ENCODE measurements at regions not wholly inside any gene's neighbourhood (a gene's known extent, or its start where the extent isn't known, plus 50 kb on each side); places are given as distances from the start of the nearest gene placed in this dataset.

DNA sequence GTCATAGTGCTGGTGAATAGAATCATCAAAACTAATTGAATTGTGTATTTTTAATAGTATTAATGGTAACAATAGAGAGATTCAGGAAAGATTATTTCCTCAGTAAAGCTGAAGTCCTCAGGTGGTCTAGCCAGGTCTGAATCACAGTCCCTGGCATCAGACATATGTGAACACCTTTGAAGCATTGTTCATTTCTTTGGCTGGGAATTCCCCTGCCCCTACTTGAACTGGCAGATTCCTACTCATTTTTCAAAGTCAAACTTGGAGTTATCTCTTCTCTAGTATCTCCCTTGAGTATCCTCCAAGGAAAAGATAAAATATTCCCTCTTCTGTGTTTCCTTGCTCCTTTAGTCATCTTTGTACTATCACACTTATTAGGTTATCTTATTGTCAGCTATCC, 759.8 kb downstream of the ADGRL2 start:
- Mint-ChIP-seq H3K36me3 (no peaks in the 10 kb centered on the region), H3K27me3 (ENCODE audit: low read depth) (no peaks in the 10 kb centered on the region), H3K4me3 (no peak overlapping the region), H3K4me1 (peaks cover 19% of the 10 kb centered on the region), H3K9me3 (no peaks in the 10 kb centered on the region), H3K27ac (peak overlapping the region; percentile 71; the same call in 1 of the 2 replicates)
- no peak for ATAC-seq
- POLR2A ChIA-PET, result no interaction called here
- CTCF ChIA-PET, result no interaction called here
- TF ChIP-seq RORB (CRISPR knock-in tag; IDR thresholded peaks at IDR 0.05), result no peak
- TF ChIP-seq, protein P1, sequence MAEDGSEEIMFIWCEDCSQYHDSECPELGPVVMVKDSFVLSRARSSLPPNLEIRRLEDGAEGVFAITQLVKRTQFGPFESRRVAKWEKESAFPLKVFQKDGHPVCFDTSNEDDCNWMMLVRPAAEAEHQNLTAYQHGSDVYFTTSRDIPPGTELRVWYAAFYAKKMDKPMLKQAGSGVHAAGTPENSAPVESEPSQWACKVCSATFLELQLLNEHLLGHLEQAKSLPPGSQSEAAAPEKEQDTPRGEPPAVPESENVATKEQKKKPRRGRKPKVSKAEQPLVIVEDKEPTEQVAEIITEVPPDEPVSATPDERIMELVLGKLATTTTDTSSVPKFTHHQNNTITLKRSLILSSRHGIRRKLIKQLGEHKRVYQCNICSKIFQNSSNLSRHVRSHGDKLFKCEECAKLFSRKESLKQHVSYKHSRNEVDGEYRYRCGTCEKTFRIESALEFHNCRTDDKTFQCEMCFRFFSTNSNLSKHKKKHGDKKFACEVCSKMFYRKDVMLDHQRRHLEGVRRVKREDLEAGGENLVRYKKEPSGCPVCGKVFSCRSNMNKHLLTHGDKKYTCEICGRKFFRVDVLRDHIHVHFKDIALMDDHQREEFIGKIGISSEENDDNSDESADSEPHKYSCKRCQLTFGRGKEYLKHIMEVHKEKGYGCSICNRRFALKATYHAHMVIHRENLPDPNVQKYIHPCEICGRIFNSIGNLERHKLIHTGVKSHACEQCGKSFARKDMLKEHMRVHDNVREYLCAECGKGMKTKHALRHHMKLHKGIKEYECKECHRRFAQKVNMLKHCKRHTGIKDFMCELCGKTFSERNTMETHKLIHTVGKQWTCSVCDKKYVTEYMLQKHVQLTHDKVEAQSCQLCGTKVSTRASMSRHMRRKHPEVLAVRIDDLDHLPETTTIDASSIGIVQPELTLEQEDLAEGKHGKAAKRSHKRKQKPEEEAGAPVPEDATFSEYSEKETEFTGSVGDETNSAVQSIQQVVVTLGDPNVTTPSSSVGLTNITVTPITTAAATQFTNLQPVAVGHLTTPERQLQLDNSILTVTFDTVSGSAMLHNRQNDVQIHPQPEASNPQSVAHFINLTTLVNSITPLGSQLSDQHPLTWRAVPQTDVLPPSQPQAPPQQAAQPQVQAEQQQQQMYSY (CRISPR knock-in tag; IDR thresholded peaks at IDR 0.05), result no peak
- no peak for TF ChIP-seq FOXP1 (CRISPR knock-in tag; IDR thresholded peaks at IDR 0.05; ENCODE audit: borderline replicate concordance)
- TF ChIP-seq, protein P2, sequence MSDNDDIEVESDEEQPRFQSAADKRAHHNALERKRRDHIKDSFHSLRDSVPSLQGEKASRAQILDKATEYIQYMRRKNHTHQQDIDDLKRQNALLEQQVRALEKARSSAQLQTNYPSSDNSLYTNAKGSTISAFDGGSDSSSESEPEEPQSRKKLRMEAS (CRISPR knock-in tag; IDR thresholded peaks at IDR 0.05), result no peak
- no peak for TF ChIP-seq SMAD3 (CRISPR knock-in tag; IDR thresholded peaks at IDR 0.05; ENCODE audit: borderline replicate concordance)
- no peak for TF ChIP-seq TP53 (CRISPR knock-in tag; IDR thresholded peaks at IDR 0.05)
- TF ChIP-seq TCF7 (CRISPR knock-in tag; IDR thresholded peaks at IDR 0.05; ENCODE audit: low read depth), result no peak
- TF ChIP-seq, protein P3, sequence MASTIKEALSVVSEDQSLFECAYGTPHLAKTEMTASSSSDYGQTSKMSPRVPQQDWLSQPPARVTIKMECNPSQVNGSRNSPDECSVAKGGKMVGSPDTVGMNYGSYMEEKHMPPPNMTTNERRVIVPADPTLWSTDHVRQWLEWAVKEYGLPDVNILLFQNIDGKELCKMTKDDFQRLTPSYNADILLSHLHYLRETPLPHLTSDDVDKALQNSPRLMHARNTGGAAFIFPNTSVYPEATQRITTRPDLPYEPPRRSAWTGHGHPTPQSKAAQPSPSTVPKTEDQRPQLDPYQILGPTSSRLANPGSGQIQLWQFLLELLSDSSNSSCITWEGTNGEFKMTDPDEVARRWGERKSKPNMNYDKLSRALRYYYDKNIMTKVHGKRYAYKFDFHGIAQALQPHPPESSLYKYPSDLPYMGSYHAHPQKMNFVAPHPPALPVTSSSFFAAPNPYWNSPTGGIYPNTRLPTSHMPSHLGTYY (CRISPR knock-in tag; IDR thresholded peaks at IDR 0.05), result no peak
- TF ChIP-seq, protein P4, sequence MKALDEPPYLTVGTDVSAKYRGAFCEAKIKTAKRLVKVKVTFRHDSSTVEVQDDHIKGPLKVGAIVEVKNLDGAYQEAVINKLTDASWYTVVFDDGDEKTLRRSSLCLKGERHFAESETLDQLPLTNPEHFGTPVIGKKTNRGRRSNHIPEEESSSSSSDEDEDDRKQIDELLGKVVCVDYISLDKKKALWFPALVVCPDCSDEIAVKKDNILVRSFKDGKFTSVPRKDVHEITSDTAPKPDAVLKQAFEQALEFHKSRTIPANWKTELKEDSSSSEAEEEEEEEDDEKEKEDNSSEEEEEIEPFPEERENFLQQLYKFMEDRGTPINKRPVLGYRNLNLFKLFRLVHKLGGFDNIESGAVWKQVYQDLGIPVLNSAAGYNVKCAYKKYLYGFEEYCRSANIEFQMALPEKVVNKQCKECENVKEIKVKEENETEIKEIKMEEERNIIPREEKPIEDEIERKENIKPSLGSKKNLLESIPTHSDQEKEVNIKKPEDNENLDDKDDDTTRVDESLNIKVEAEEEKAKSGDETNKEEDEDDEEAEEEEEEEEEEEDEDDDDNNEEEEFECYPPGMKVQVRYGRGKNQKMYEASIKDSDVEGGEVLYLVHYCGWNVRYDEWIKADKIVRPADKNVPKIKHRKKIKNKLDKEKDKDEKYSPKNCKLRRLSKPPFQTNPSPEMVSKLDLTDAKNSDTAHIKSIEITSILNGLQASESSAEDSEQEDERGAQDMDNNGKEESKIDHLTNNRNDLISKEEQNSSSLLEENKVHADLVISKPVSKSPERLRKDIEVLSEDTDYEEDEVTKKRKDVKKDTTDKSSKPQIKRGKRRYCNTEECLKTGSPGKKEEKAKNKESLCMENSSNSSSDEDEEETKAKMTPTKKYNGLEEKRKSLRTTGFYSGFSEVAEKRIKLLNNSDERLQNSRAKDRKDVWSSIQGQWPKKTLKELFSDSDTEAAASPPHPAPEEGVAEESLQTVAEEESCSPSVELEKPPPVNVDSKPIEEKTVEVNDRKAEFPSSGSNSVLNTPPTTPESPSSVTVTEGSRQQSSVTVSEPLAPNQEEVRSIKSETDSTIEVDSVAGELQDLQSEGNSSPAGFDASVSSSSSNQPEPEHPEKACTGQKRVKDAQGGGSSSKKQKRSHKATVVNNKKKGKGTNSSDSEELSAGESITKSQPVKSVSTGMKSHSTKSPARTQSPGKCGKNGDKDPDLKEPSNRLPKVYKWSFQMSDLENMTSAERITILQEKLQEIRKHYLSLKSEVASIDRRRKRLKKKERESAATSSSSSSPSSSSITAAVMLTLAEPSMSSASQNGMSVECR (CRISPR knock-in tag; IDR thresholded peaks at IDR 0.05; ENCODE audit: borderline replicate concordance), result no peak
- TF ChIP-seq, protein P5, sequence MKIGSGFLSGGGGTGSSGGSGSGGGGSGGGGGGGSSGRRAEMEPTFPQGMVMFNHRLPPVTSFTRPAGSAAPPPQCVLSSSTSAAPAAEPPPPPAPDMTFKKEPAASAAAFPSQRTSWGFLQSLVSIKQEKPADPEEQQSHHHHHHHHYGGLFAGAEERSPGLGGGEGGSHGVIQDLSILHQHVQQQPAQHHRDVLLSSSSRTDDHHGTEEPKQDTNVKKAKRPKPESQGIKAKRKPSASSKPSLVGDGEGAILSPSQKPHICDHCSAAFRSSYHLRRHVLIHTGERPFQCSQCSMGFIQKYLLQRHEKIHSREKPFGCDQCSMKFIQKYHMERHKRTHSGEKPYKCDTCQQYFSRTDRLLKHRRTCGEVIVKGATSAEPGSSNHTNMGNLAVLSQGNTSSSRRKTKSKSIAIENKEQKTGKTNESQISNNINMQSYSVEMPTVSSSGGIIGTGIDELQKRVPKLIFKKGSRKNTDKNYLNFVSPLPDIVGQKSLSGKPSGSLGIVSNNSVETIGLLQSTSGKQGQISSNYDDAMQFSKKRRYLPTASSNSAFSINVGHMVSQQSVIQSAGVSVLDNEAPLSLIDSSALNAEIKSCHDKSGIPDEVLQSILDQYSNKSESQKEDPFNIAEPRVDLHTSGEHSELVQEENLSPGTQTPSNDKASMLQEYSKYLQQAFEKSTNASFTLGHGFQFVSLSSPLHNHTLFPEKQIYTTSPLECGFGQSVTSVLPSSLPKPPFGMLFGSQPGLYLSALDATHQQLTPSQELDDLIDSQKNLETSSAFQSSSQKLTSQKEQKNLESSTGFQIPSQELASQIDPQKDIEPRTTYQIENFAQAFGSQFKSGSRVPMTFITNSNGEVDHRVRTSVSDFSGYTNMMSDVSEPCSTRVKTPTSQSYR (CRISPR knock-in tag; IDR thresholded peaks at IDR 0.05), result no peak
- no peak for TF ChIP-seq ZNF671 (CRISPR knock-in tag; IDR thresholded peaks at IDR 0.05)
- no peak for DNase-seq (ENCODE audit: low spot score)

DNA sequence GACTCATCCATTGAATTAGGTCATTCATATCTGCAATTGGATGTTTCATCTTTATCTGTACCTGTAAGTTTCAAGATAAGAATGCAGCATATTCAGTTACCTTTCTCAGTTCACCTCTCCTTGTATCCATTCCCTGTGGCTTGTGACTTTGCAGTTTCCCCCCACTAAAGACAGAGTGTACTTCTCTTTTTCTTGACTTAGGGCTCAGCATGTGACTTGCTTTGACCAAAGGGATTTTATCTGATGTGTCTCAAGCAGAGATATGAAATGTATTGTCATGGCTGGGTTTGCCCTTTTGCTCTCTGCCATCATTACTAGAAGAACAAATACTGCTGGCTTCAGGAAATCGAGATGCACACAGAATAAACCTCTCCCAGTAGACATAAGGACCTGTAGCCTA, 754.8 kb downstream of the ADGRL2 start:
- no peaks in the 10 kb centered on the region for H3K27me3 Mint-ChIP-seq (ENCODE audit: low read depth)
- TF ChIP-seq JAZF1 (CRISPR knock-in tag; IDR thresholded peaks at IDR 0.05), result no peak
- TF ChIP-seq ATF1 (CRISPR knock-in tag; IDR thresholded peaks at IDR 0.05), result no peak
- TF ChIP-seq, protein P6, sequence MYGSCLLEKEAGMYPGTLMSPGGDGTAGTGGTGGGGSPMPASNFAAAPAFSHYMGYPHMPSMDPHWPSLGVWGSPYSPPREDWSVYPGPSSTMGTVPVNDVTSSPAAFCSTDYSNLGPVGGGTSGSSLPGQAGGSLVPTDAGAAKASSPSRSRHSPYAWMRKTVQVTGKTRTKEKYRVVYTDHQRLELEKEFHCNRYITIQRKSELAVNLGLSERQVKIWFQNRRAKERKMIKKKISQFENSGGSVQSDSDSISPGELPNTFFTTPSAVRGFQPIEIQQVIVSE (CRISPR knock-in tag; IDR thresholded peaks at IDR 0.05; ENCODE audit: borderline replicate concordance), result no peak
- TF ChIP-seq NR2C2 (CRISPR knock-in tag; IDR thresholded peaks at IDR 0.05), result no peak
- TF ChIP-seq, protein P1 (CRISPR knock-in tag; IDR thresholded peaks at IDR 0.05), result no peak
- TF ChIP-seq, protein P3 (CRISPR knock-in tag; IDR thresholded peaks at IDR 0.05), result no peak

More for the DNA sequence above, 754.8 kb downstream of the ADGRL2 start:
- Mint-ChIP-seq H3K36me3 (no peaks in the 10 kb centered on the region), H3K9me3 (no peaks in the 10 kb centered on the region), H3K4me3 (no peak overlapping the region), H3K27ac (no peak overlapping the region), H3K4me1 (no peaks in the 10 kb centered on the region)
- CTCF ChIA-PET, result no interaction called here
- ATAC-seq, result no peak
- no peak for DNase-seq (ENCODE audit: low spot score)
- POLR2A ChIA-PET, result no interaction called here
